C4-2B (cell line): ENCODE measurements at regions not wholly inside any gene's neighbourhood (a gene's known extent, or its start where the extent isn't known, plus 50 kb on each side); places are given as distances from the start of the nearest gene placed in this dataset.

Experiments
- H3K27ac ChIP-seq: fragments of 450-650 bp; 2 replicates; pipeline ENCODE4 v1.5.1; 2017
- CTCF ChIP-seq: fragments of 450-650 bp; conservative IDR thresholded peaks from 2 replicates; pipeline ENCODE4 v1.5.1; 2017; ENCODE audit warnings: mild to moderate bottlenecking
- ZFX ChIP-seq: fragments of 450-650 bp; IDR thresholded peaks from 2 replicates; pipeline ENCODE4 v1.6.1; 2017

- no peak overlapping the region for H3K27ac ChIP-seq
- TF ChIP-seq CTCF: no peak
- no peak for TF ChIP-seq ZFX
Measured at GRCh38 chr7:135731-136645, 56.4 kb upstream of the FAM20C start.

DNA sequence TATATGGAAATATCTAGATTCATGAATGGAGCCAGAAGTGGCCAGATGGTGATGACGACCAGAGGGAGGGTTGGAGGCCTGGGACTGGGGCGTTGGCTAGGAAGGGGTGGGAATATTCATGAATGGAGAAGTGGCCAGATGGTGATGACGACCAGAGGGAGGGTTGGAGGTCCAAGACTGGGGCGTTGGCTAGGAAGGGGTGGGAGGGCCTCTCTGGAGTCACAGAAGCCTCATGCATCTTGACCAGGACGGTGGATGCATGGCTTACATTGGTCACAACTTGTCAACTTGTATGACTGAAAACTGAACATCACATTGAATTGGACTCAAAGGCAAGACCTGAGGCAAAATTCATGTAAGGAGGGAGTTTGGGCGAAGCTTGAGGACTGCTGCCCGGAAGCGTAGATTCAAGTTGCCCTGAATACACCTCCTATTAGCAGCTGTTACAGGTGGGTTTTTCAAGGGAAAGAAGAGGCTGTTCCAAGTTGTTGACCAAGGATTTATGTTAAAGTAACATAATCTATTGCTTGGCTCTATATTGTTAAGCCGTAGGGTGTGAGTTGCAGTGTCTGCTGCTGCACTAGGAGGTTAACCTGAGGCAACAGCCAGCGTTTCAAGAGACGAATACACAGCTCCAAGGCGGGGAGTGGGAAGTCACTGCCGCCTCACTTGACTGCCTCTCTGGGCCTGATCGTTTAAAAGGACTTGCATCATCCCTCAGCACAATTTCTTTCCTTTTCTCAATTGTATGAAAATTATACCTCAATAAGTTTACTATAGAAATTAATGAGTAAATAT lies 55.1 kb upstream of the FAM20C start:
- H3K27ac ChIP-seq: 0 out of 2 replicates have a peak overlapping the region, but pooled peaks have one; percentile 21
- TF ChIP-seq CTCF: no peak
- no peak for TF ChIP-seq ZFX

DNA sequence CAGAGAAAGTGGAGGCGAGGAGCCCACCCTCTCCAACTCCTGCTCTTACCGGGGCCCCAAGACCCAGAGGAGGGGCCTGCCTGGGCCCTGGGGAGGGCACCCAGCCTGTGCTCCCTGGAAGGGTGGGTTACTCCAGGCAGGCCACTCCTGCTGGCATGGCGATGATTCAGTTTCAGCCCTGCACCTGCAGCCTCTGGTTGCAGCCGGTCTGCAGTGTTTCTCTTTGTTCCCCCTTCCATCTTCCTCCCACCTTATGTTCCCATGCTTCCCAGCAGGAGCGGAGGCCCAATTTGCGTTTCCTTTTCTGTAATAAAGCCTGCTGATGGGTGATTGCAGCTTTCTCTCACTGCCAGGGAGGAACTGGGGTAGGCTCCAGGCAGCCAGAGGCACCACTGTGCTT lies 53.2 kb upstream of the FAM20C start:
- no peak overlapping the region for H3K27ac ChIP-seq
- TF ChIP-seq ZFX (no peak), CTCF (no peak)

- H3K27ac ChIP-seq: no peak overlapping the region
- TF ChIP-seq ZFX: no peak
- no peak for TF ChIP-seq CTCF
Measured at GRCh38 chr7:139561-140243, 52.7 kb upstream of the FAM20C start.

GRCh38 chr7:140996-141395 lies 51.4 kb upstream of the FAM20C start:
- no peak for TF ChIP-seq CTCF
- TF ChIP-seq ZFX: no peak
- no peak overlapping the region for H3K27ac ChIP-seq

- peak overlapping the region; percentile 58 for H3K27ac ChIP-seq
Measured at GRCh38 chr7:142248-142941, 50.0 kb upstream of the FAM20C start.

More at GRCh38 chr7:142248-142941, 50.0 kb upstream of the FAM20C start:
- TF ChIP-seq ZFX (peak; percentile 32; the same call in 1 of the 2 replicates), CTCF (no peak)
